OCI-LY1 (cell line): ENCODE measurements at regions not wholly inside any gene's neighbourhood (a gene's known extent, or its start where the extent isn't known, plus 50 kb on each side); places are given as distances from the start of the nearest gene placed in this dataset.

Experiments used
- H2AFZ ChIP-seq: fragments of 200-600 bp; sonication (generic), shearing (Covaris generic); 2 replicates; pipeline ENCODE4 v1.6.0; 2014; ENCODE audit warnings: antibody characterized with exemption, mild to moderate bottlenecking, low read length
- H3F3A ChIP-seq: fragments of 200-600 bp; sonication (generic), shearing (Covaris generic); 2 replicates; pipeline ENCODE4 v1.6.0; 2014; ENCODE audit warnings: mild to moderate bottlenecking, antibody characterized with exemption, low read length, moderate library complexity; ENCODE audit not compliant: insufficient read depth
- H3K27ac ChIP-seq: fragments of 200-600 bp; sonication (generic); 2 replicates; pipeline ENCODE4 v1.5.1; 2014; ENCODE audit warnings: low read length, mixed run types, mild to moderate bottlenecking, low read depth; ENCODE audit not compliant: poor library complexity, severe bottlenecking
- H3K27me3 ChIP-seq: fragments of 200-600 bp; sonication (generic); 2 replicates; pipeline ENCODE4 v1.6.0; 2014; ENCODE audit warnings: antibody characterized with exemption, mild to moderate bottlenecking, low read length, moderate library complexity; ENCODE audit not compliant: insufficient read depth
- H3K36me3 ChIP-seq: fragments of 200-600 bp; sonication (generic); 2 replicates; pipeline ENCODE4 v1.6.1; 2014; ENCODE audit warnings: mild to moderate bottlenecking, antibody characterized with exemption, low read length, moderate library complexity, mixed read lengths; ENCODE audit not compliant: insufficient read depth
- H3K4me1 ChIP-seq: fragments of 200-600 bp; sonication (generic); 2 replicates; pipeline ENCODE4 v1.5.1; 2014; ENCODE audit warnings: mild to moderate bottlenecking, low read length, moderate library complexity; ENCODE audit not compliant: insufficient read depth, severe bottlenecking
- H3K4me2 ChIP-seq: fragments of 200-600 bp; sonication (generic), shearing (Covaris generic); 2 replicates; pipeline ENCODE4 v1.6.1; 2014; ENCODE audit warnings: low read length
- H3K4me3 ChIP-seq: fragments of 200-600 bp; sonication (generic); 2 replicates; pipeline ENCODE4 v1.5.1; 2014; ENCODE audit warnings: low read length, low read depth, mild to moderate bottlenecking, mixed read lengths; ENCODE audit not compliant: poor library complexity, severe bottlenecking
- H3K79me2 ChIP-seq: fragments of 200-600 bp; shearing (Covaris generic); 2 replicates; pipeline ENCODE4 v1.6.1; 2016; ENCODE audit warnings: mixed run types, low read length, mixed read lengths; ENCODE audit not compliant: insufficient read depth
- H3K9ac ChIP-seq: fragments of 200-600 bp; sonication (generic), shearing (Covaris generic); 2 replicates; pipeline ENCODE4 v1.6.1; 2014; ENCODE audit warnings: mild to moderate bottlenecking, low read length, mixed read lengths
- H3K9me2 ChIP-seq: fragments of 200-600 bp; sonication (generic), shearing (Covaris generic); 2 replicates; pipeline ENCODE4 v1.6.1; 2014; ENCODE audit warnings: low read depth, mild to moderate bottlenecking, low read length, mixed read lengths
- H3K9me3 ChIP-seq: fragments of 200-600 bp; shearing (Covaris generic); 2 replicates; pipeline ENCODE4 v1.6.1; 2014; ENCODE audit warnings: low read length, mixed read lengths
- H4K20me1 ChIP-seq: fragments of 200-600 bp; sonication (generic), shearing (Covaris generic); 2 replicates; pipeline ENCODE4 v1.6.0; 2016; ENCODE audit warnings: mild to moderate bottlenecking, low read length; ENCODE audit not compliant: insufficient read depth
- EZH2 ChIP-seq: fragments of 200-600 bp; sonication (generic), shearing (Covaris generic); IDR thresholded peaks from 2 replicates; pipeline ENCODE4 v1.8.0; 2017; ENCODE audit warnings: borderline replicate concordance, mixed run types, mild to moderate bottlenecking, antibody characterized with exemption, low read length, moderate library complexity, mixed read lengths
- TF ChIP-seq, protein P1 (sequence below): fragments of 200-600 bp; sonication (generic), shearing (Covaris generic); IDR thresholded peaks from 2 replicates; pipeline ENCODE4 v1.5.1; 2017; ENCODE audit warnings: mild to moderate bottlenecking, antibody characterized with exemption, low read length, moderate library complexity, mixed read lengths

DNA sequence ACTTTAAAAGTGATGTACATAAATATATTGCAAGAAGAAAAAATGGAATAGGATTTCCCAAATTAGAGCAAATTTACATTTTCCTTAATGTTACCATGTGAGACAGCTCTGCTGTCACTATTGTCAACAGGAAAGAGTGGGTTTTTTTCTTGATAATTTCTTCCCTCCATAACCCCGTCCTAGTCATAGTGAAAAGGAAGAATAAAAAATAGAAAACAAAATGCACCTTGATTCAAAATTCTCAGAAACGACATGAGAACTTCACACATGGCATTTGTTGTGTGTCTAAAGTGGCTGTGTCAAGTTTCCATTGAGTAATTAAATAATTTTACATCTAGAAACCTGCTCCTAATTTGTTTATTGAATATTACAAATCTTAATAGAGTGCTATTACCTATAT lies 945.2 kb upstream of the SLC35B3 start:
- no peak overlapping the region for H2AFZ ChIP-seq
- no peak overlapping the region for H3K27ac ChIP-seq
- H3K9ac ChIP-seq = no peak overlapping the region
- TF ChIP-seq EZH2 = no peak
- TF ChIP-seq, protein P1, sequence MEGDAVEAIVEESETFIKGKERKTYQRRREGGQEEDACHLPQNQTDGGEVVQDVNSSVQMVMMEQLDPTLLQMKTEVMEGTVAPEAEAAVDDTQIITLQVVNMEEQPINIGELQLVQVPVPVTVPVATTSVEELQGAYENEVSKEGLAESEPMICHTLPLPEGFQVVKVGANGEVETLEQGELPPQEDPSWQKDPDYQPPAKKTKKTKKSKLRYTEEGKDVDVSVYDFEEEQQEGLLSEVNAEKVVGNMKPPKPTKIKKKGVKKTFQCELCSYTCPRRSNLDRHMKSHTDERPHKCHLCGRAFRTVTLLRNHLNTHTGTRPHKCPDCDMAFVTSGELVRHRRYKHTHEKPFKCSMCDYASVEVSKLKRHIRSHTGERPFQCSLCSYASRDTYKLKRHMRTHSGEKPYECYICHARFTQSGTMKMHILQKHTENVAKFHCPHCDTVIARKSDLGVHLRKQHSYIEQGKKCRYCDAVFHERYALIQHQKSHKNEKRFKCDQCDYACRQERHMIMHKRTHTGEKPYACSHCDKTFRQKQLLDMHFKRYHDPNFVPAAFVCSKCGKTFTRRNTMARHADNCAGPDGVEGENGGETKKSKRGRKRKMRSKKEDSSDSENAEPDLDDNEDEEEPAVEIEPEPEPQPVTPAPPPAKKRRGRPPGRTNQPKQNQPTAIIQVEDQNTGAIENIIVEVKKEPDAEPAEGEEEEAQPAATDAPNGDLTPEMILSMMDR = no peak
- H3K9me2 ChIP-seq = no peaks in the 10 kb centered on the region
- no peaks in the 10 kb centered on the region for H3K36me3 ChIP-seq
- H3K4me3 ChIP-seq = no peak overlapping the region
- no peaks in the 10 kb centered on the region for H4K20me1 ChIP-seq
- H3K27me3 ChIP-seq = no peaks in the 10 kb centered on the region
- H3K4me2 ChIP-seq = no peak overlapping the region
- no peaks in the 10 kb centered on the region for H3F3A ChIP-seq
- no peaks in the 10 kb centered on the region for H3K79me2 ChIP-seq
- H3K9me3 ChIP-seq = no peaks in the 10 kb centered on the region
- H3K4me1 ChIP-seq = no peaks in the 10 kb centered on the region

DNA sequence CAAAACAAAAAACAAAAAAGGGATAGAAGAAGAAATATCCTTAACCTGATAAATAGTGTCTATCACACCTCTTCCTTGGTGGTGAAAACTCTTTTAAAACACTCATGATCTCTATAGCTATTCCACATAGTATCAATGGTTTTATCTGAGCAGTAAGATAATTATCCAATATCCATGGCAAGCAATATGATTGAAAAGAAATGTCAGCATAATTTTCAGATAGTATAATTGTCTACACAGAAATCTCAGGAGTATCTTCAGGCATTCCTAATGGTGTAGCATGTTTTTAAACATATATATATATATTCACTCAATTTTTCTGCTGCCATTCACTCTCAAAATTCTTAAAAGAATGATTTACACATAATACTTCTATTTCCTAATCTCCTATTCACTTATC lies 938.0 kb upstream of the SLC35B3 start:
- no peaks in the 10 kb centered on the region for H3K36me3 ChIP-seq
- H3F3A ChIP-seq = no peaks in the 10 kb centered on the region
- TF ChIP-seq, protein P1 = no peak
- no peak for TF ChIP-seq EZH2
- H3K27ac ChIP-seq = no peak overlapping the region
- H4K20me1 ChIP-seq = no peaks in the 10 kb centered on the region
- no peaks in the 10 kb centered on the region for H3K27me3 ChIP-seq
- H3K4me1 ChIP-seq = no peaks in the 10 kb centered on the region
- H2AFZ ChIP-seq = no peak overlapping the region
- H3K4me3 ChIP-seq = no peak overlapping the region
- H3K79me2 ChIP-seq = no peaks in the 10 kb centered on the region
- no peak overlapping the region for H3K4me2 ChIP-seq
- no peak overlapping the region for H3K9ac ChIP-seq
- H3K9me2 ChIP-seq = no peaks in the 10 kb centered on the region
- no peaks in the 10 kb centered on the region for H3K9me3 ChIP-seq

DNA sequence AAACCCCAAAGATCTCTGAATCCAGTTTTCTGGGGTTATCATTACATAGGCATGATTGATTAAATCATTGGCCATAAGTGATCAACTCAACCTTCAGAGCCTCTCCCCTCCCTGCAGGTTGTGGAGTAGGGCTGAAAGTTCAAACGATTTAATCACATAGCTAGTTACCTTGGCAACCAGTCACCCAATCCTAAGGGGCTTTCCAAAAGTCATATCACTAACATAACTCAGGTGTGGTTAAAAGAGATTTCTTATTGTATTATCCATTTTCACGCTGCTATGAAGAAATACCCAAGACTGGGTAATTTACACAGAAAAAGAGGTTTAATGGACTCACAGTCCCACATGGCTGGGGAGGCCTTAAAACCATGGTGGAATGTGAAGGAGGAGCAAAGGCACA lies 935.1 kb upstream of the SLC35B3 start:
- no peak overlapping the region for H3K27ac ChIP-seq
- no peaks in the 10 kb centered on the region for H4K20me1 ChIP-seq
- no peaks in the 10 kb centered on the region for H3K4me1 ChIP-seq
- TF ChIP-seq, protein P1 = no peak
- no peak for TF ChIP-seq EZH2
- H3F3A ChIP-seq = no peaks in the 10 kb centered on the region
- H3K9ac ChIP-seq = no peak overlapping the region
- H3K4me2 ChIP-seq = no peak overlapping the region
- no peaks in the 10 kb centered on the region for H3K36me3 ChIP-seq
- no peak overlapping the region for H2AFZ ChIP-seq
- H3K9me2 ChIP-seq = no peaks in the 10 kb centered on the region
- no peaks in the 10 kb centered on the region for H3K27me3 ChIP-seq
- H3K79me2 ChIP-seq = no peaks in the 10 kb centered on the region
- H3K4me3 ChIP-seq = no peak overlapping the region
- H3K9me3 ChIP-seq = no peaks in the 10 kb centered on the region
